ENCODE measurements at regions not wholly inside any gene's neighbourhood (a gene's known extent, or its start where the extent isn't known, plus 50 kb on each side); places are given as distances from the start of the nearest gene placed in this dataset.

DNA sequence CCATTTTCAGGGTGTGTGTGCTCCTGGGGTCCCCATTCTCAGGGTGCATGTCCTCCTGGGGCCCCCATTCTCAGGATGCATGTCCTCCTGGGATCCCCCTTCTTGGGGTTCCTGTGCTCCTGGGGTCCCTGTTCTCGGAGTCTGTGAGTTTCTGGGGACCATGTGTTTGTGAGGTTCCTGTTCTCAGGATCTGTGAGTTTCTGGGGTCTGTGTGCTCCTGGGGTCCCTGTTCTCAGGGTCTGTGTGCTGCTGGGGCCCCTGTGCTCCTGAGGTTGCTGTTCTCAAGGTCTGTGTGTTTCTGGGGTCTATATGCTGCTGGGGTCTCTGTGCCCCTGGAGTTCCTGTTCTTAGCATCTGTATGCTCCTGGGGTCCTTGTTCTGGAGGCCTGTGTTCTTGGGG is 425.5 kb downstream of the GLRX3 start:
- Histone ChIP-seq H2BK20ac (ENCODE audit: low read depth, low read length) (no peak overlapping the region), H2BK120ac (ENCODE audit: low read depth, low read length) (no peak overlapping the region), H3K4me2 (ENCODE audit: low read depth, low read length) (no peak overlapping the region), H3K27ac (ENCODE audit: insufficient read depth, low read length) (no peak overlapping the region), H3K9ac (ENCODE audit: low read depth, low read length) (no peak overlapping the region), H3K4ac (ENCODE audit: low read depth, low read length) (no peak overlapping the region), H3K9me3 (ENCODE audit: control insufficient read depth, insufficient read depth, low read length) (peaks cover 42% of the 10 kb centered on the region), H3K56ac (ENCODE audit: extremely low read depth, insufficient read depth, low read length) (no peak overlapping the region), H2BK5ac (ENCODE audit: low read depth, low read length, poor library complexity, severe bottlenecking) (no peak overlapping the region), H2BK15ac (ENCODE audit: low read depth, low read length) (no peak overlapping the region), H4K8ac (ENCODE audit: low read depth in 2 of 2, low read length in 2 of 2) (no peak overlapping the region), H2AK9ac (replicated peaks; ENCODE audit: low read depth, low read length, poor library complexity) (no peak overlapping the region), H3K23ac (ENCODE audit: low read depth, low read length) (no peak overlapping the region), H3K27me3 (ENCODE audit: control insufficient read depth, insufficient read depth, low read length) (no peaks in the 10 kb centered on the region), H3K36me3 (ENCODE audit: control insufficient read depth, insufficient read depth, low read length) (no peaks in the 10 kb centered on the region), H4K5ac (ENCODE audit: low read depth, low read length) (no peak overlapping the region), H3K9me1 (ENCODE audit: insufficient read depth, low read length) (no peaks in the 10 kb centered on the region), H3K4me3 (ENCODE audit: insufficient read depth, low read depth, low read length) (no peak overlapping the region), H4K20me1 (ENCODE audit: insufficient read depth, low read length) (no peaks in the 10 kb centered on the region), H4K91ac (ENCODE audit: insufficient read depth, low read depth, low read length) (no peak overlapping the region), H2AFZ (replicated peaks; ENCODE audit: low read length, poor library complexity) (no peak overlapping the region), H3K4me1 (ENCODE audit: control insufficient read depth, insufficient read depth, low read length) (no peaks in the 10 kb centered on the region), H3K18ac (ENCODE audit: low read depth, low read length) (no peak overlapping the region), H2AK5ac (ENCODE audit: low read depth, low read length) (no peak overlapping the region), H3K14ac (replicated peaks; ENCODE audit: low read depth, low read length) (no peak overlapping the region), H3K79me1 (ENCODE audit: low read depth in 1 of 2, low read length in 2 of 2) (no peaks in the 10 kb centered on the region)
- intact Hi-C loops (cut with micrococcal nuclease): no loop called here
- DNase-seq (no peak), ATAC-seq (ENCODE audit: low read depth) (no peak)
- no TSS peak for BruUV-seq (replicated peaks)
- ChIA-PET CTCF (no interaction called here), POLR2A (ENCODE audit: unreplicated experiment) (no interaction called here)
- WGBS, 2 experiments (ENCODE audit: extremely low coverage in 2 of 2, insufficient read length in 1 of 2): no CpG with 5 or more reads among the region's 1 CpG
- TF ChIP-seq RFX5 (IDR thresholded peaks at IDR 0.05; ENCODE audit: low read depth, low read length): no peak
- no peak for TF ChIP-seq POLR2A (IDR thresholded peaks at IDR 0.05; ENCODE audit: low read depth, low read length)
- no peak for TF ChIP-seq CHD1 (IDR thresholded peaks at IDR 0.05; ENCODE audit: low read depth, low read length)
- TF ChIP-seq BHLHE40 (IDR thresholded peaks at IDR 0.05; ENCODE audit: low read depth, low read length): no peak
- no peak for TF ChIP-seq FOS (IDR thresholded peaks at IDR 0.05; ENCODE audit: low read depth, low read length)
- TF ChIP-seq, protein P1, sequence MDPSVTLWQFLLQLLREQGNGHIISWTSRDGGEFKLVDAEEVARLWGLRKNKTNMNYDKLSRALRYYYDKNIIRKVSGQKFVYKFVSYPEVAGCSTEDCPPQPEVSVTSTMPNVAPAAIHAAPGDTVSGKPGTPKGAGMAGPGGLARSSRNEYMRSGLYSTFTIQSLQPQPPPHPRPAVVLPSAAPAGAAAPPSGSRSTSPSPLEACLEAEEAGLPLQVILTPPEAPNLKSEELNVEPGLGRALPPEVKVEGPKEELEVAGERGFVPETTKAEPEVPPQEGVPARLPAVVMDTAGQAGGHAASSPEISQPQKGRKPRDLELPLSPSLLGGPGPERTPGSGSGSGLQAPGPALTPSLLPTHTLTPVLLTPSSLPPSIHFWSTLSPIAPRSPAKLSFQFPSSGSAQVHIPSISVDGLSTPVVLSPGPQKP (IDR thresholded peaks at IDR 0.05; ENCODE audit: borderline replicate concordance, low read depth, low read length): no peak
- no peak for TF ChIP-seq NFE2L2 (IDR thresholded peaks at IDR 0.05; ENCODE audit: low read depth, low read length)
- TF ChIP-seq, protein P2, sequence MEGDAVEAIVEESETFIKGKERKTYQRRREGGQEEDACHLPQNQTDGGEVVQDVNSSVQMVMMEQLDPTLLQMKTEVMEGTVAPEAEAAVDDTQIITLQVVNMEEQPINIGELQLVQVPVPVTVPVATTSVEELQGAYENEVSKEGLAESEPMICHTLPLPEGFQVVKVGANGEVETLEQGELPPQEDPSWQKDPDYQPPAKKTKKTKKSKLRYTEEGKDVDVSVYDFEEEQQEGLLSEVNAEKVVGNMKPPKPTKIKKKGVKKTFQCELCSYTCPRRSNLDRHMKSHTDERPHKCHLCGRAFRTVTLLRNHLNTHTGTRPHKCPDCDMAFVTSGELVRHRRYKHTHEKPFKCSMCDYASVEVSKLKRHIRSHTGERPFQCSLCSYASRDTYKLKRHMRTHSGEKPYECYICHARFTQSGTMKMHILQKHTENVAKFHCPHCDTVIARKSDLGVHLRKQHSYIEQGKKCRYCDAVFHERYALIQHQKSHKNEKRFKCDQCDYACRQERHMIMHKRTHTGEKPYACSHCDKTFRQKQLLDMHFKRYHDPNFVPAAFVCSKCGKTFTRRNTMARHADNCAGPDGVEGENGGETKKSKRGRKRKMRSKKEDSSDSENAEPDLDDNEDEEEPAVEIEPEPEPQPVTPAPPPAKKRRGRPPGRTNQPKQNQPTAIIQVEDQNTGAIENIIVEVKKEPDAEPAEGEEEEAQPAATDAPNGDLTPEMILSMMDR (conservative IDR thresholded peaks at IDR 0.05; ENCODE audit: low read depth, low read length): no peak
- TF ChIP-seq RAD21 (IDR thresholded peaks at IDR 0.05; ENCODE audit: low read length): no peak
- TF ChIP-seq SMC3 (IDR thresholded peaks at IDR 0.05; ENCODE audit: low read depth, low read length): no peak
- TF ChIP-seq RCOR1 (IDR thresholded peaks at IDR 0.05; ENCODE audit: insufficient replicate concordance, low read length): no peak
- TF ChIP-seq MAZ (IDR thresholded peaks at IDR 0.05; ENCODE audit: borderline replicate concordance, low read depth, low read length): no peak
- no peak for TF ChIP-seq MAFK (IDR thresholded peaks at IDR 0.05; ENCODE audit: low read depth, low read length)
- no peak for TF ChIP-seq MXI1 (IDR thresholded peaks at IDR 0.05; ENCODE audit: borderline replicate concordance, low read depth, low read length)
- TF ChIP-seq, protein P3, sequence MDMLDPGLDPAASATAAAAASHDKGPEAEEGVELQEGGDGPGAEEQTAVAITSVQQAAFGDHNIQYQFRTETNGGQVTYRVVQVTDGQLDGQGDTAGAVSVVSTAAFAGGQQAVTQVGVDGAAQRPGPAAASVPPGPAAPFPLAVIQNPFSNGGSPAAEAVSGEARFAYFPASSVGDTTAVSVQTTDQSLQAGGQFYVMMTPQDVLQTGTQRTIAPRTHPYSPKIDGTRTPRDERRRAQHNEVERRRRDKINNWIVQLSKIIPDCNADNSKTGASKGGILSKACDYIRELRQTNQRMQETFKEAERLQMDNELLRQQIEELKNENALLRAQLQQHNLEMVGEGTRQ (IDR thresholded peaks at IDR 0.05; ENCODE audit: low read depth, low read length): no peak
- TF ChIP-seq CEBPB (IDR thresholded peaks at IDR 0.05; ENCODE audit: low read depth, low read length): no peak
- in situ Hi-C loops (cut with MboI; ENCODE audit: low sequenced_read_pairs): no loop called here
- dilution Hi-C loops (cut with HindIII; ENCODE audit: low sequenced_read_pairs, unreplicated experiment): no loop called here
